Hepatocyte (in vitro differentiated cells): ENCODE measurements at regions not wholly inside any gene's neighbourhood (a gene's known extent, or its start where the extent isn't known, plus 50 kb on each side); places are given as distances from the start of the nearest gene placed in this dataset.

Experiments used
- CTCF ChIP-seq: fragments of 200-600 bp; sonication (generic); IDR thresholded peaks from 2 replicates; pipeline ENCODE4 v1.5.1; 2016; ENCODE audit warnings: antibody characterized with exemption, mild to moderate bottlenecking; ENCODE audit not compliant: poor library complexity
- EZH2 ChIP-seq: fragments of 200-600 bp; sonication (generic); IDR thresholded peaks from 2 replicates; pipeline ENCODE4 v1.6.1; 2016; ENCODE audit warnings: antibody characterized with exemption, mild to moderate bottlenecking, borderline replicate concordance

GRCh38 chr6:4449409-4449808 is 314.0 kb upstream of the ECI2 start:
- TF ChIP-seq CTCF: no peak
- no peak for TF ChIP-seq EZH2
